ENCODE measurements at regions not wholly inside any gene's neighbourhood (a gene's known extent, or its start where the extent isn't known, plus 50 kb on each side); places are given as distances from the start of the nearest gene placed in this dataset.

DNA sequence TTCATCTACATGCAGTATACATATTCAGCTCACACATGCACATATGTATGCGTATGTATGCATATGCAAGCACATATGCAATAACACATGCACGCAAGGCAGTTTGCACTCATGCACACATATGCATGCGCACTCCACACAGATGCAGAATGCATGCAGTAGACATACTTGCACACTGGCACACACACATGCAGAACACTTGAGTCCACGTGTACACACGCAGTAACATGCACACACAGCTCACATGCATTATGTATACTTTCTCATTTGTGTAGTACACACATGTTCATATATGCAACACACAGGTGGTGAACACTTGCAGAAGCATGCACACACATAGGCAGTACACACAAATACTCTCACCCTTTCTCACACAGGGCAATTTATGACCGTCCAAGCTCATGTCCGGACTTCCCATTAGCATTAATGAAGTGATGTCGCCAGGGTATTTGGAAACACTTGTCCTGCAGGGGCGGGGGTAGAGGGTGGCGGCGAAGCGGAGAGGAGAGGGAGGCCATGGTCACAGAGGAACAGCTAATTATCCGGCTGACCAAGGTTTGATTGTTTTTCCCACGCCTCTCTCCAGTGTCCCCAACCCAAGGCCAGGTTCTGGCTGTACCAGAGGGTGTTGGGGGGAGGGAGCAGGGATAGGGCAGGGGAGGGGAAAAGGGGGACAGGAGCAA lies 91.3 kb downstream of the VEGFA start:
- DNase-seq = no peak

DNA sequence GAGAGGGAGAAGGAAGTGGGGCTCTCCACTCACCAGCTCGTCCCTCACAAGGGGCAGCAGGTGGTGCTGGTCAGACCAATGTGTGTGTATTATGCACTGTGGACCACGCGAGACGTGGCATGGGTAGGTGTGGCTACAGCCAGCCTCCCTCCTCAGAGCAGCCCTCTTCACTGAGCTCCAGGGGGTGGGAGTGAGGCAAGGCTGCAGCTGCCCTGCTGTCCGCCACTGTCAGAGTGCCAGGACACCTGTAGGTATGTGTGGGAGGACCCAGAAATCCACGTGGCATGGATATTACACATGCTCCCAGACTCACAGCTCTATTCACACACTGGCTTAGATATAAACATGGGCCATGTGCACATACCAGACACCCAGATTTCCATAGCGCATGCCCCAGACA lies 90.3 kb downstream of the VEGFA start:
- DNase-seq = no peak

DNA sequence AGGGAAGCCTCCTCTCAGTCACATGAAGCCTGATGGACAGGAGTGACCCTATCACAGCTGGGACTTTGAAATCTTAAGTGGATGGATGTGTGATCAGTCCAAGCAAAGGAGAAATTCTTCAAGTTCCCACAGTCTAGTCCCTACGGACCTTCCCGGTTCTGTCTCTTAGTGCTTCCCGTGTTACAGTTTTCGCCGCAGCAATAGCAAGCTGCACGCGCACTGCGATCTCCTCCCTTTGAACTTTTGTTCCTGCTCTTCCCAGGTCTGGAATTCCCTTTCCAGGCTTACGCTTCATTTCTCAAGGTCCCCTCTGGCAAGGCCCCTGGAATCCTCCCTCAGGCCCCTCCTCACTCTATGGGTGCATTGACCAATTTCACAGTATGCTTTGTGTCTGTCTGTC lies 89.2 kb downstream of the VEGFA start:
- DNase-seq = no peak

DNA sequence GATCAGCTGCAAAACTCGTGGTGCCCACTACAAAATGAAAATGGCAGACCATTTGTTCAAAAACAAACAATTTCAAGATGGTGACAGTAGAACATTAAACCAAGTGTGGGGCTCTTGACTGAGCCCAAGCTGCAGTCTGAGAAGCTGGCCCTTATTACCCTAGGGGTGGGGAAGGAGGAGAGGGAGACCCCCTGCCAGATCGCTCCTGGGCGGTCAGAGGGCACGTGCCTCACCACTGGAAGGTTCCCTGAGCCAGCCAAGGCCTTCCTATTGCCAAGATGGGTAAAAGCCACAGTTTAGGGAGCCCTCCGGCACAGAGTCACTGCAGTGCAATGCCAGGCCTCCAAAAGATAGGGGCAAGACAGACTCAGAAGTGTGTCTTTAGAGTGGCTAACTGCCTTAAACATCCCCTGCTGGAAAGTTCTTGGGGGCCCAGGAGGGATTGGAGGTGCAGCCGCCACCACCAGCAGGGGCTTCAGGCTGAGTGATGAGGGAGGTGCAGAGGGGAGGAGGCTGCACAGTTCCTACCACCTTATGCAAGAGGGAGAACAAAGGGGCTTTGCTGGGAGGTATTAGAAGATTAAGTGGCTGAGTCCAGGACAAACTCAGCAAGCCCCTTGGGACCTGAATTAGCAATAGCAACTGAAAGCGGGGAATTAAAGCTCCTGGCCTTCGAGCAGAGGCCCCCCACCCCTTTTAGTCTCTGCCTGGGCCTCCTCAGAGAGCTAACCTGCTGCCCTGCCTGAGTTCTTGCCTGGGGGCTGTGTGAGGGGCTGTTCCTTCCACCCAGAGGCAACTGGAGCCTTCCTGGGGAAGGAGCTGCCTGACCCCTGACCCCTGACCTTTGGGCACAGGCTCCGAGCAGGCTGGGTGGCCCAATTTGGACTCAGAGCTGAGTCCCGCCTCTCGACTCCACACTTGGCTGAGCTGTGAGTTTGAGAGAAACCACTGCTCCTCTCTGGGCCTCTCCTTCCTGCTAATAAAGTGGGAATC lies 88.4 kb downstream of the VEGFA start:
- DNase-seq = no peak

DNA sequence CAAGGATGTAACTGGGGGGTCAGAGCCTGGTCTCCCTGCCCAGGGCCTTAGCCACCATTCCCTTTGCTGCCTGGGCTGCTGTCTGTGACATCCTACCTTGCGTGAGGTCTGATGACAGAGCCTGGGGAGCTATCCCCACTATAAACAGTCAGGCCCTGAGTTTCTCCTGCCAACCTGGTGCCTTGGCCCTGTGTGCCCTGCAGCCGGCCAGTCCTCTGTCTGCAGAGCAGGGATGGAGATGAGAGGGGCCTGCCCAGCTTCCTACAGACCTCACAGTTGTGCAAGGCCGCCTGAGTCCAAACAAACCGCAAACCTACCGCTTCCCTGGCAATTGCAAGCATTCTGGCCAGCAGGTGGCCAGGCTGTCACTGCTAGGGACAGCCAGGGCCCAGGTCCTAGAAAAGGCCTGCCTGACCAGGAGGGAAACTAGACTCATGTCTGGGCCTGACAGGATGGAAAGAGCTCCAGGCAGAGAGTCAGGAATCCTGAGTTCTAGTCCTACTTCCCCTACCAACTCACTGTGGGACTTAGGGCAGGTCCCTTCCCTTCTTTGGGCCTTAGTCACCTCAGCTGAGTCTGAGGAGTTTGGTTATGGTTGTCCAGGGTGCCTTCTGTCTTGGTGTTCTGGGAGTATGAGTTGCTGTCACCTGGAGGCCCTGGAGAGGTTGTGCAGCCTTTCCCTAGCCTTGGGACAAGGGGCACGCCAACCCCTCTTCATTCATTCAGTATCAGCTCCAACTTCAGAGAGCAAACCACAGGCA lies 86.2 kb downstream of the VEGFA start:
- no peak for DNase-seq

DNA sequence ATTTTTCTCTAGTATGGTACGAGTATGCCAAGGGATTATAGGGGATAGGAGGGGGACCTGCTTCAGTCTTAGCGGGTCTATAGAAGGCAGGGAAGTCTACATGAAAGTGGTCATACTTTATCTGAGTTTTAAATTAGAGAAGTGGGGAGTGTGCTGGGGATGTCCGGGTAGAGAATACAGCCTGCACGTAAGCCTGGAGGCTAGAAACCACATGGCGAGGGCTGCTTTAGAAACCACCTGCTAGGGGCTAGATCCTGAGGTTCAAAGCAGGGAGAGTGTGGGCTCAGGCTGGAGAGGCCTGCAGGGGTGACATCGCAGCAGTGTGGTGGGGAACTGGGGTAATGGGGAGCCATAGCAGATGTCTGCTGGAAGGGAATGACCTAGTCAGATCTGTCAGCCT lies 85.2 kb downstream of the VEGFA start:
- no peak for DNase-seq

DNA sequence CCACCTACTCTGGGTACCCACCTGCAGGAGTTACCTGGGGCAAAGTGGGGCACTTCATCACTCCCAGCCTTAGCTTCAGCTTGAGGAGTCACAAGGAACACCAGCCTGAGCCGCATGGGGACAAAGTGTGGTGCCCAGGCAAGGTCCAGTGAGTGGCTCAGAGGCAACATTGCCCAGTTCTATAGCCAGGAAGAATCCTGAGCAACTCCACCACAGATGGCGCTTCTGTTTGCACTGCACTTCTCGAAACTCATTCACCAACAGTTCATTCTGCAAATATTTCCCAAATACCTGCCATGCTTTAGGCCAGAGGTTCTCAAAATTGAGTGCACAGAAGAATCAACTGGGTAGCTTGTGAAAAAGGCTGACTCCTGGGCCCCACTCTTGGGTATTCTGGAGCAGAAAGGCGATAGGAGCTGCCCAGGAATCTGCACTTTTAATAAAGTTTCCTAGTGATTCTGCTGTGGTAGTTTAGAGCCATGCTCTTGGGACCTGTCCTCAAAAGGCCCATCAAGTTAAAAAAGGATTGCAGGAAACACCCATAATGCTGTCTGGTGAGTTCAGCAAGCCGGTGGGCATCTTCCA lies 83.1 kb downstream of the VEGFA start:
- no peak for DNase-seq

DNA sequence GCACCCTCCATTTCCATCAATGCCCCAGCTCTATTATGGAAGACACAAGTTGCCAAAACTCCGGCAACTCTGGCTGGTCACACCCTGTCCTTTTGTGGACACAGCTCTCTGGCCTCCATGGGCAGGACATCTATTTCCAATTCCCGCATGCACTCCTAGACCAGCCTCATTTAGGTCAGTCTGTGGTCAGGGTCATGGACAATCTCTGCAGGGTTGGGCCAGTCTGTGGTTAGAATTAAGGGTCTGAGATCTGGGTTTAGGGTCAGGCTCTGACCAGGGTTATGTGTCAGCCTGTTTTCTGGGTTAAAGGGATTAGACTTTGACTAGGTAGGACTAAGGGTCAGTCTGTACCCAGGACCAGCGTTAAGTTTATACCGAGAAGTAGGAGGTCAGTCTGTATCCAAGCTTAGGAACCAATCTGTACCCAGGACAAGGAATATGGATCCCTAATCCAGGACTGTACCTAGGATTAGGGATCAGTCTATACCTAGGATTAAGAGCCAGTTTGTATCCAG lies 82.4 kb downstream of the VEGFA start:
- DNase-seq = no peak

DNA sequence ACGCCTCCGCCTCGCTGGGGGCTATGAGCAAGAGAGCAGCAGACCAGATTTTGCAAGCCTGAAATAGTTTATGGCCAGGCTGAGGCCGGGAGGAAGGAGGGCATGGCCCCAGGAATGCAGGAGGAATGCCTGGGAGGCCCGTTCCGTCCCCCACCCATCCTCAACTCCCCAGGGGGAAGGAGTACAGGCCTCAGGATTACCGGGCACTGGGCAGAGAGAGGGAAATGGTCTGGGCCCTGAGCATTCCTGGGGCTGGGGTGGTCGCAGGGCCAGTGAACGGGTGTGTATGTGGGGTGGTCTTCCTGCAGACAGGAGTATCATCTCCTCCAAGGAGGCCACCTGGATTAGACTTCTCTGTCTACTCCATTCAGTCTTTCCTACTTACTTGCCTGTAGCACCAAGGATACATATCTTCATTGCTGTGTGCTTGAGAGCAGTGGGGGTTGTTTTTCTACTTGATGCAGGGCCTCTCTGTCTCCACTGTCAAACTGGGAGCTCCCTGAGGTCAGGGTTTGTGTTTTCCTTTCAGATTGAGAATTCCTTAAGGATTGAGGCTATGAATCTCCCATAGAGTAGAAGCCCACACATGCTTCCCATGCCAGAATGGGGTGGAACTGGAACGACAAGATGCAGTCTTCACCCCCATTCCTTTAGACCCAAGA lies 81.3 kb downstream of the VEGFA start:
- DNase-seq = no peak

DNA sequence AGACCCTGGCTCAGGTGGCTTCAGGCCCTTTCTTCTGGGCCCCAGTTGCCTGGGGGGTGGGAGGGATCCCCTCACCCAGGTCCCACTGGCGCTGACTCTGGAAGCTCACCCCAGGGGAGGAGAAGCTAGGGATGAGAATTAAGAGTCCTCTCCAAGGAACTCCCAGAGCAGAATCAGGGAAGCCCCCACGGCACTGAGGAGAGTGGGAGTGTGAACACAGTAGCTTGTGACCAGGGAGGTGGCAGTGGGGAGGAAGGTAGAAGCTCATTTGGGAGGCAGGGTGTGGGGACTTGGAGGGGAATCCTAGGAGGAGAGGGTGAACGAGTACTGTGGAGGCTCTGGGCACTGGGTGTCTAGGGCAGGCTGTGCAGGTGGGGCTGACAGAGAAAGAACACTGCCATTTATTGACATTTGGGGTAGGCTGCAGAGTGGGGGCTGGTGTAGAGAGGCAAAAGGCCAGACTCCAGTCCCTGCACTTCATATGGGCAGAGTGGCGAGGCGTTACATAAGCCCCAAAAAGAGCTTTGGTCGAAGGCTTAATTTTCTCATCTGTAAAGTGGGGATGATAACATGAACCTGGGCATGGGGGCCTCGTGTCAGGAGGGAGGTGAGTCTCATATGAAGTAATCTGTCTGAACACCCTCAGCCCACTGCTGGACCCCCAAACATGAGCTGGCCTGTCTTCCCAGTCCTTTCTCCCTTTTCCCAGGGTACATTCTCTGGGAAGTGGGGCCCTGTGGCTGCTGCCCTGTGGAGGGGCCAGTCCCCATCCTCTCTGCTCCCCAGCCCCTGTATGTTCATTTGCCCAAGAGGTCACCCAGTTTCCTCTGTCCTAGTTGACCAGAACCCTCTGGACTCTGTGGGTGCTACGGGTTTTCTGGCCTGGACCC lies 80.5 kb downstream of the VEGFA start:
- no peak for DNase-seq

DNA sequence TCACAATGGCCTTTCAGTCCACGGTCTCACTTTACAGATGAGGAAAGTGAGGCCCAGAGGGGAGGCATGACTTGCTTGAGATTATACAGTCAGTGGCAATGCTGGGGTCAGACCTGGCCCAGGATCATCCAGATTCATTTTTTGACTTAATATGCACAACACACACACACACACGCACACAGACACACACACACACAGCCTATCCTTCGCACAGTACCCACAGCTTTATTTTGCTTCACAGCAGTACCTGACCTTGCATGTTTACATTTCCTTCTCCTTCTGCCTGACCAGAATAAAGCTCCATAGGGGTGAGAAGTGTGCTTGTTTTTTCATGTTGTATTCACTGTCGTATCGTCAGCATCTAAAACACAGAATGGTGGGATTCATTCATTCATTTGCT lies 79.8 kb downstream of the VEGFA start:
- DNase-seq = no peak

DNA sequence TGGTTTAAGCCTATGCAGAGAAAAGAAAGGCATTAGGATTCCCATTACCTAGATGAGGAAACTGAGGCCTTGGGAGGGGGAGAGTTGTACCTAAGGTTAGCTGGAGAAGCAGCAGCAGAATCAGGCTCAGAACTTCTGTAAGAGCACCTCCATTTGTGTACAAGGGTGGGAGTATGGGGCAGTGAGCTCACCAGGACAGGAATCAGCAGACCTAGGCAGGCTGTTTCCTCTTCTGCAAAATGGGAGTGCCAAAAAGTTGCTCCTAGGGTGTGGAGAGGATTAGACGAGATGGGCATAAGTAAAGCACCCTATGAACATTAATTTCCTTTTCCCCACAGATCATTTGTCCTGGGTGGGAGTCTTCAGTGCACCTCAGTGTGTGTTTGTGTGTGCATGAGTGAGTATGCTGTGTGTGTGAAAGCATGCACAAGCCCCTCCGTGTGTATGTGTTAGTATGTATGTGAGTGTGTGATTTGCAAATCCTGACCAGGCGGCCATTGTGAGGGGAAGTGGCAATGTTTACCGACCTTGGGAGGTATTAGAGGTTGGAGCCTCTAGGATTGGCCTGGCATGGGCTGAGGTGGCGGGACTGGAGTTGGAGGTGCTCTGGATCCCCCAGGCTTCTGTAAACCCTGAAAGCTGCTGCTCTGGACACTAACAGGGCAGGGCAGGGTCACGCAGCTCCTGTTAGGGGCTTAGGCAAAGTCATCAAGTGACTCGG lies 78.8 kb downstream of the VEGFA start:
- DNase-seq = no peak

DNA sequence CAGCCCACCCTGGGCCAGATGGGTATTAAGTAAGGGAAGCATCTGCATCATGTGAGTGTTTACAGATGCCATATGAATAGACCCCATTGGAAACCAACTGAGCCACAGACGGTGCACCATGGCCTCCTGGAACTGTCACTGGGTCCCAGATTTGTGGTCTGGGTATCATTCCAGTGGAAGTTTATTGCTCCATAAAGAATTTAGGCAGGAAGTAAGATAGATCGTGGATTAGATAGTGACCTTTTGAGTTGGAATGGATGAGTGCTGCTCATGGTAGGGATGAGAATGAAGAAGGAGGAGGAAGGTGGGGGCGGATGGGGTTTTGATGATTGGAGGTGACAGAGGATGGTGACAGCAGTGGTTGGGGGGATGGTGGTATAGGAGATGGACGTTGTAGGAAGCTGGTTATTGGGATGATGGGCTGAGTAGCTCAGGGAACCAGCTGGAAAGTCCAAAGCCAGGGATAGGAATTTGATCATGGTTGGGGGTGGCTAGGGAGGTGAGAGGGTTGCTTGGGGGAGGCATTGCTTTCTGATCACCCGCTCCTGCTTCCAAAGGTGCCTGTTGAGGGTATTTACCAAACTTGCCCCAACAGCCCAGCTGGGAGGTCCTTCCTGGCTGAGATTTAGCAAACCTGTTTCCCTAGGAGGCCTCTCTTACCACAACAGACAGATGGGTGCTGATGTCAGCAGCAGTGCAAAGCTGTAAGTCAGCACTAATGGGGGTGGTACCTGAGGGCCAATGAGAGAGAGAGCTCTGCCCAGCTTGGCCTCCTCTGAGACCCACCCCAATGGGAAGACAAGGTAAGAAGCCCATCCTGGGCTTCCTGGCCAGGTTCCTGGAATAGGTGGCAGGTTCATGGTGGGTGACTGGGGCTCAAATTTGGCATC lies 78.0 kb downstream of the VEGFA start:
- no peak for DNase-seq

DNA sequence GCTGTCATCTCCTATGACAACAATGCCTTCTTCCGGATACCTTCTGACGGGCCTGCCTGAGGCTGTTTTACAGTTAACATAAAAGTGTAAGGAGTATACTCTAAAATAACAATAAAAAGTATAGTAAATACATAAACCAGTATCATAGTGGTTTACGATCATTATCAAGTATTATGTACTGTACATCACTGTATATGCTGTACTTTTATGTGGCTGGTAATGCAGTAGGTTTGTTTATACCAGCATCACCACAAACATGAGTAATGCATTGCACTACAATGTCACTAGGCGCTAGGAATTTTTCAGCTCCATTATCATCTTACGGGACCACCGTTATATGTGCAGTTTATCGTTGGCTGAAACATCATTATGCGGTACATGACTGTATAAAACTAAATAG lies 76.5 kb downstream of the VEGFA start:
- DNase-seq = no peak

DNA sequence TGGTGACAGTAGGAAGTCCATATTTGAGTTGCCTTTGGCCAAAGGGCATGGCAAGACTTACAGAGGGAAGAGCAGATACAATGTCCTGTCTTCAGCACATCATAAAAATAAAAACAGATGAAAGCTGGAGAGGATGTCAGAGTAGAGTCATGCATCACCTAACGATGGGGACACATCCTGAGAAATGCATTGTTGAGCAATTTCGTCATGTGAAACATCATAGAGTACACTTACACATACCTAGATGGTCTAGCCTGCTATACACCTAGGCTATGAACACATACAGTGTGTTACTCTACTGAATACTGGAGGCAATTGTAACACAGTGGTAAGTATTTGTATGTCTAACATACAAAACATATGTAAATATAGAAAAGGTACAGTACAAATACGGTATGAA lies 75.6 kb downstream of the VEGFA start:
- no peak for DNase-seq

DNA sequence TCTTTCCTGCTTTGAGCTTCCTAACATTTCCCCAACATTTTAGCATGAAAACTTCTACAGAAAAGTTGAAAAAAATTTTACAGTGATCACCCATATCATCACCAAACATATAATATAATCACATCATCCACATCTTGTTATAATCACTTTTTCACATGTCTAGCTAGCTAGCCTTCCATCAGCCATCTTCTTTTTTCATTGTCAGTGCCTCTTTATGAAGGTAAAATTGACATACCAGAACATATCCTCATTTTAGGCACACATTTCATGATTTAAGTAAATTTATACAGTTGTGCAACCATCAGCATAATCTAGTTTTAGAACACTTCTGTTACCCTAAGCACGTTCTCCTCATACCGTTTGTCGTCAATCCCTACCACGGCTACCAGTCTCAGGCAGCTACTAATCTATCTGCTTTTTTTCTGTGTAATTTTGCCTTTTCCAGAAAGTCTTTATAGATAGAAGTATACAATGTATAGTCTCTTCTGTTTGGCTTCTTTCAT lies 73.7 kb downstream of the VEGFA start:
- no peak for DNase-seq

DNA sequence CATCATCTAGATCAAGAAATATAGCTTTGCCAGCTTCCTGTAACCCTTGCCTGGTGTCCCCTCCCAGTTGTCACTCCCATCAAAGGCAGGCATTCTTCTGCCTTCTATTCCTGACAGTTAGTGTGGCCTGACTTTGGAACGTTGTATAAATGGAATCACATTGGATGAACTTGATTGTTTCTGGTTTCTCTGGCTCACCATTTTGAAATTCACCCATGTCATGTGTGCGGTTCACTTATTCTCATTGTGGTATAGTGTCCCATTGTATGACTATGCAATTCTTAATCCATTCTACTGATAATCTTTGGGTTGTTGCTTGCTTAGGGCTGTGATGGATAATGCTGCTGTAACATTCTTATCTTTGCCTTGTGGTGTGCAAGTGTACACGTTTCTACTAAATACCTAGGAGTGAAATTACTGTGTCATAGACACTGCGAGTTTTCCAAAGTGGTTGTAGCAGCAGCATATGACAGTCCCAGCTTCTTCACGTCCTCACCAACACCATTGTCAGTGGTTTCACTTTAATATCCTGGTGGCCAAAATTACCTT lies 73.2 kb downstream of the VEGFA start:
- no peak for DNase-seq

DNA sequence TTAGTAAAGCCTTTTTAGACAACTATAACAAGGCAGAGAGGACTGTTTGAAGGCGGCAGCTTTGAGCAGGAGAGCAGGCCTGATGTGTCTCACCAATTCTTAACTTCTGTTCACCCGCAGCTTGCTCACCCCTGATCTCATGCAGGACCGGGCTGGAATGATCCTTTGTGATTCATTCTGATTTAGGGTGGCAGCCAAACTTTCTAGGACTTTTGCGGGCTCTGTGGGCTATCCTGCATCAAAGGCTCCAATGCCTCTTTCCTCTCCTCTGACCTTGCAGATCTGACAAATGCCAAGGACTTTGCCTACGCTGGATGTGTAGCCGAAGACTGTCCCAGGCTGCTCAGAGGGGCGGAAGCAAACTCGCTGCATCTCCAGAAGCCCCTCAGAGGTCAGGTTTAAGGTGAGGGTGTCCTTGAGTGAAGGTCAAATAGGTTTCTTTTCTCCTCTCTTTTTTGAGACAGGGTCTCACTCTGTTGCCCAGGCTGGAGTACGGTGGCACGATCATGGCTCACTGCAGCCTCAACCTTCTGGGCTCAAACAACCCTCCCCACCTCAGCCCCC lies 72.3 kb downstream of the VEGFA start:
- no peak for DNase-seq
